MCF 10A (cell line): ENCODE measurements at regions not wholly inside any gene's neighbourhood (a gene's known extent, or its start where the extent isn't known, plus 50 kb on each side); places are given as distances from the start of the nearest gene placed in this dataset.
A peak's percentile ranks its signal among the peaks of the same experiment; 100 is the strongest.

Source experiments
- BruUV-seq: library from RNA; stranded (reverse); fragments of 400-500 nt; replicated peaks from 2 replicates; lab custom pipeline; 2021; lab: Mats Ljungman, UMichigan
- CTCF ChIA-PET: fragments of 300-600 bp; sonication (Branson Sonifier 250); formaldehyde crosslinking; extraction: SDS; loops from one replicate; lab custom pipeline; 2021; ENCODE audit warnings: antibody characterized with exemption, inconsistent platforms; lab: Yijun Ruan, JAX
- POLR2A ChIA-PET: fragments of 300-600, 350-650 bp; sonication (Branson Sonifier 250); formaldehyde crosslinking; extraction: SDS; loops from one replicate; lab custom pipeline; 2020; ENCODE audit warnings: antibody characterized with exemption, inconsistent platforms; lab: Yijun Ruan, JAX
- DNase-seq: peaks from one replicate; pipeline ENCODE4 v3.0.0-alpha.2; 2018; ENCODE audit not compliant: unreplicated experiment
- H3K27ac Mint-ChIP-seq: one replicate; pipeline ENCODE4 v1.8.0; 2022; ENCODE audit warnings: mild to moderate bottlenecking, low read depth, mixed read lengths; ENCODE audit not compliant: unreplicated experiment
- H3K27me3 Mint-ChIP-seq: one replicate; pipeline ENCODE4 v1.8.0; 2022; ENCODE audit warnings: mixed read lengths; ENCODE audit not compliant: insufficient read depth, unreplicated experiment
- H3K36me3 Mint-ChIP-seq: one replicate; pipeline ENCODE4 v1.8.0; 2022; ENCODE audit warnings: mild to moderate bottlenecking, moderate library complexity, mixed read lengths; ENCODE audit not compliant: insufficient read depth, unreplicated experiment
- H3K4me1 Mint-ChIP-seq: one replicate; pipeline ENCODE4 v1.8.0; 2022; ENCODE audit warnings: mixed read lengths; ENCODE audit not compliant: insufficient read depth, unreplicated experiment
- H3K4me3 Mint-ChIP-seq: one replicate; pipeline ENCODE4 v1.8.0; 2022; ENCODE audit warnings: mild to moderate bottlenecking, moderate library complexity, mixed read lengths; ENCODE audit not compliant: unreplicated experiment
- H3K9me3 Mint-ChIP-seq: one replicate; pipeline ENCODE4 v1.8.0; 2022; ENCODE audit warnings: mixed read lengths; ENCODE audit not compliant: unreplicated experiment
- intact Hi-C: fragments of 100-400 bp; cut with micrococcal nuclease; formaldehyde crosslinking; loops from 2 replicates; pipeline ENCODE4 v1.14.1; 2022
- TF ChIP-seq, protein P1 (sequence below): fragments of 200-600 bp; IDR thresholded peaks from one replicate; pipeline ENCODE4 v1.8.0; 2022; ENCODE audit warnings: antibody characterized with exemption, mild to moderate bottlenecking; ENCODE audit not compliant: unreplicated experiment

DNA sequence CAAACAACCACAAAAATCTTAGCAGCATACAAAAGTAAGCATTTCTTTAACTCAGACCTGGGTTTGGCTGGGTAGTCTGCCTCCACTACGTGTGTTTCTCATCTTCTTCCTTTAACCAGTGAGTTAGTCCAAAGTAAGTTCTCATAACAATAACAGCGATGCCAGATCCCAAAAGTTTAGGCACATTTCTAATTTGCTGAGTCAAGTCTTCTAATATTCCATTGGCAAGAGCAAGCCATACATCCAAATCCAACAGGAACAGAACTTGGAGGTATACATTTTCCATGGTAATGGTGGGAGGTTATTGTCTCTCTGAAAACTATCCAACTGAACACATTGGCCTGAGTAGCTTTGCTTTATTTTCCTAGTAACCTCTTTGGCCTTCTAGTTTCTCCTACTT lies 115.7 kb upstream of the CNTNAP2 start:
- H3K27me3 Mint-ChIP-seq = peaks cover 33% of the 10 kb centered on the region
- ChIA-PET CTCF (interaction anchor here (0.6 to 0.7 kb wide), 2 partner anchors 26 to 48 kb away, joined by 3 read pairs; no protein-coding TSS in a partner anchor), POLR2A (no interaction called here)
- TF ChIP-seq, protein P1, sequence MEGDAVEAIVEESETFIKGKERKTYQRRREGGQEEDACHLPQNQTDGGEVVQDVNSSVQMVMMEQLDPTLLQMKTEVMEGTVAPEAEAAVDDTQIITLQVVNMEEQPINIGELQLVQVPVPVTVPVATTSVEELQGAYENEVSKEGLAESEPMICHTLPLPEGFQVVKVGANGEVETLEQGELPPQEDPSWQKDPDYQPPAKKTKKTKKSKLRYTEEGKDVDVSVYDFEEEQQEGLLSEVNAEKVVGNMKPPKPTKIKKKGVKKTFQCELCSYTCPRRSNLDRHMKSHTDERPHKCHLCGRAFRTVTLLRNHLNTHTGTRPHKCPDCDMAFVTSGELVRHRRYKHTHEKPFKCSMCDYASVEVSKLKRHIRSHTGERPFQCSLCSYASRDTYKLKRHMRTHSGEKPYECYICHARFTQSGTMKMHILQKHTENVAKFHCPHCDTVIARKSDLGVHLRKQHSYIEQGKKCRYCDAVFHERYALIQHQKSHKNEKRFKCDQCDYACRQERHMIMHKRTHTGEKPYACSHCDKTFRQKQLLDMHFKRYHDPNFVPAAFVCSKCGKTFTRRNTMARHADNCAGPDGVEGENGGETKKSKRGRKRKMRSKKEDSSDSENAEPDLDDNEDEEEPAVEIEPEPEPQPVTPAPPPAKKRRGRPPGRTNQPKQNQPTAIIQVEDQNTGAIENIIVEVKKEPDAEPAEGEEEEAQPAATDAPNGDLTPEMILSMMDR = no peak
- no peak for DNase-seq
- intact Hi-C loops = no loop called here
- no peak overlapping the region for H3K27ac Mint-ChIP-seq
- no peaks in the 10 kb centered on the region for H3K9me3 Mint-ChIP-seq
- no peaks in the 10 kb centered on the region for H3K4me1 Mint-ChIP-seq
- H3K4me3 Mint-ChIP-seq = no peak overlapping the region
- no TSS peak for BruUV-seq
- H3K36me3 Mint-ChIP-seq = no peaks in the 10 kb centered on the region

DNA sequence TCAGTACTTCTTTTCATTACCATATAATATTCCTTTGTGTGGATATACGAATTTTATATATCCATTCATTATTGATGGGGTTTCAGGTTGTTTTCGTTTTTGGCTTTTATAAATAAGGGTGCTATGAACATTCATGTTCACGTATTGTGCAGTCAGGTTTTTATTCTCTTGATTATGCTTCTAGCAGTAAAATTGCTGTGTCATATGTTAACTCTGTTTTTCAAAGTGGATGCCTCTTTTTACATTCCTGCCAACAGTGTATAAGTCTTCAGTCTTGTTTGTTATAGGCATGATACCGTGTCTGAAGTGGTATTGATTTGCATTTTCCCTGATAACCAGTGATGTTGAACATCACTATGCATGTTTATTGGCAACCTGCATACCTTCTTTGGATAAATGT lies 127.1 kb upstream of the CNTNAP2 start:
- Mint-ChIP-seq H3K4me1 (peaks cover 6% of the 10 kb centered on the region), H3K9me3 (no peaks in the 10 kb centered on the region), H3K27me3 (peaks cover 26% of the 10 kb centered on the region), H3K36me3 (no peaks in the 10 kb centered on the region), H3K27ac (no peak overlapping the region), H3K4me3 (no peak overlapping the region)
- CTCF ChIA-PET = no interaction called here
- no peak for DNase-seq
- POLR2A ChIA-PET = no interaction called here
- TF ChIP-seq, protein P1 = no peak
- intact Hi-C loops = no loop called here
- no TSS peak for BruUV-seq

DNA sequence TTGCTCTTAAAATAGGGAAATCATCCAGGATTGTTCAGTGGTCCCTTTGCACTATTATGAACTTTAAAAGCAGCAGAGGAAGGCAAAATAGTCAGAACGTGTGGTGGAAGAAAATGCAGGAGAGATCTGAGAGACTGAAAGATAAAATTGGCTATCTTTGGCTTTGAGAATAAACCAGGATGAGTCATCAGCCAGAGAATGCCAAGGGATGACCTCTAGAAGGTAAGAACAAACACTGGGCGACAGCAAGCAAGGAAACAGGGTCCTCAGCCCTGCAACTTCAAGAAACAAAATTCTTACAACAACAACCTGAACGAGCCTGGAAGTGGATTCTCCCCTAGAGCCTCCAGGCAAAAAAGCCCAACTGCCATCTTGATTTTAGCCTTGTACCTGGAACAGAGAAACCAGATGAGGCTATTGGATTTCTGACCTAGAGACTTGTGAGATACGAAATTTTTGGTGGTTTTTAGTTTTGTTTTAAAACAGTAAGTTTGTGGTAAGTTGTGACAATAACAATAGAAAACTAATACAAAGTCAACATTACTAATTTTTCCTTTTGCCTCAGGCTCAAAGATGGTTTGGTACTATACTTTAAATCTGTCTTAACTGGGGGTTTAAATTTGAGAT lies 130.2 kb upstream of the CNTNAP2 start:
- H3K4me1 Mint-ChIP-seq = peaks cover 6% of the 10 kb centered on the region
- H3K27ac Mint-ChIP-seq = no peak overlapping the region
- BruUV-seq = no TSS peak
- no peak overlapping the region for H3K4me3 Mint-ChIP-seq
- ChIA-PET POLR2A (no interaction called here), CTCF (no interaction called here)
- peaks cover 21% of the 10 kb centered on the region for H3K27me3 Mint-ChIP-seq
- H3K9me3 Mint-ChIP-seq = no peaks in the 10 kb centered on the region
- no peaks in the 10 kb centered on the region for H3K36me3 Mint-ChIP-seq
- TF ChIP-seq, protein P1 = no peak
- peak; percentile 24 for DNase-seq
- intact Hi-C loops = no loop called here

DNA sequence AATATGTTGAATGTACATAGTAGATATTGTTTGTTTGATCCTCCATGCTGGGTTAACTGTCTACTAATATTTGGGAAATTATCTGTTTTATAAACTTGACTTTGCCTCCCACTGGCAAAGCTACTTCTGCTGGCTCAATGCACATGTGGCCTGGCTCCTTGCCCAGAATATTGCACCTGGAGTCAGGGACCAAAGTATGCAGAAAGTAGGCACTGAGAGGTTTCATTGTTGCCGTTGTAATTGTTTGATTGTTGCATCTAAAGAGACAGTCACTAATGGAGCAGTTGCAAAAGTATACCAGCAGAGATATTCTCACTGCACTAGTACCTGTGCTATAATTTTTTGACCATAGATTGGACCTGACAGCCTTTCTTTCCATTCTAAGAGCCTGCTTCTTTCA lies 137.8 kb upstream of the CNTNAP2 start:
- TF ChIP-seq, protein P1 = no peak
- H3K27me3 Mint-ChIP-seq = no peaks in the 10 kb centered on the region

More for the DNA sequence above, 137.8 kb upstream of the CNTNAP2 start:
- ChIA-PET CTCF (interaction anchor here (0.5 to 0.6 kb wide), 4 partner anchors 552 to 1265 kb away, joined by 3 read pairs; no protein-coding TSS in a partner anchor), POLR2A (interaction anchor here (0.7 kb wide), 1 partner anchor 13 kb away, joined by 3 read pairs; no protein-coding TSS in a partner anchor)
- intact Hi-C loops = no loop called here
- Mint-ChIP-seq H3K27ac (no peak overlapping the region), H3K4me3 (no peak overlapping the region), H3K4me1 (no peaks in the 10 kb centered on the region), H3K36me3 (no peaks in the 10 kb centered on the region), H3K9me3 (no peaks in the 10 kb centered on the region)
- peak; percentile 45 for DNase-seq
- no TSS peak for BruUV-seq
